ENCODE measurements at regions not wholly inside any gene's neighbourhood (a gene's known extent, or its start where the extent isn't known, plus 50 kb on each side); places are given as distances from the start of the nearest gene placed in this dataset.

- Mint-ChIP-seq H3K4me1 (ENCODE audit: low read depth) (no peaks in the 10 kb centered on the region), H3K4me3 (no peak overlapping the region), H3K36me3 (ENCODE audit: low read depth) (no peaks in the 10 kb centered on the region), H3K27ac (no peak overlapping the region), H3K9me3 (no peaks in the 10 kb centered on the region), H3K27me3 (no peaks in the 10 kb centered on the region)
- no peak for DNase-seq
- no peaks in the 10 kb centered on the region for H3K27me3 ChIP-seq (ENCODE audit: control insufficient read depth in 1 of 2, insufficient read depth in 2 of 2, low read length in 2 of 2)
- H3K9me3 ChIP-seq (ENCODE audit: control insufficient read depth in 1 of 2, insufficient read depth in 1 of 2, low read length in 2 of 2), result peaks cover 0 to 5% of the 10 kb centered on the region in 2 experiments
- intact Hi-C loops (cut with DNase I, micrococcal nuclease), result no loop called here
- no peak for TF ChIP-seq CTCF (IDR thresholded peaks at IDR 0.05)
- H3K36me3 ChIP-seq (ENCODE audit: insufficient read depth, low read length), result no peaks in the 10 kb centered on the region
- H3K4me3 ChIP-seq (ENCODE audit: low read length), result no peak overlapping the region
- H3K27ac ChIP-seq (ENCODE audit: low read depth in 1 of 2, low read length in 2 of 2), result no peak overlapping the region
- CTCF ChIA-PET, result no interaction called here
- no peaks in the 10 kb centered on the region for H3K4me1 ChIP-seq (ENCODE audit: insufficient read depth, low read length)
- no peak for ATAC-seq (ENCODE audit: poor library complexity)
- POLR2A ChIA-PET, result no interaction called here
Observed at GRCh38 chr6:51553246-51554015, 534.0 kb downstream of the PKHD1 start.

GRCh38 chr6:51554029-51554428, 533.4 kb downstream of the PKHD1 start:
- H3K4me1 Mint-ChIP-seq (ENCODE audit: low read depth), result no peaks in the 10 kb centered on the region
- DNase-seq, result no peak
- H3K36me3 ChIP-seq (ENCODE audit: insufficient read depth, low read length), result no peaks in the 10 kb centered on the region
- H3K9me3 ChIP-seq (ENCODE audit: control insufficient read depth in 1 of 2, insufficient read depth in 1 of 2, low read length in 2 of 2), result peaks cover 0 to 5% of the 10 kb centered on the region in 2 experiments
- no peaks in the 10 kb centered on the region for H3K9me3 Mint-ChIP-seq
- no peak overlapping the region for H3K4me3 Mint-ChIP-seq
- H3K27ac ChIP-seq (ENCODE audit: low read depth in 1 of 2, low read length in 2 of 2), result no peak overlapping the region
- POLR2A ChIA-PET, result no interaction called here
- ATAC-seq (ENCODE audit: poor library complexity), result no peak
- no peaks in the 10 kb centered on the region for H3K4me1 ChIP-seq (ENCODE audit: insufficient read depth, low read length)
- TF ChIP-seq CTCF (IDR thresholded peaks at IDR 0.05), result no peak
- H3K27me3 Mint-ChIP-seq, result no peaks in the 10 kb centered on the region
- intact Hi-C loops (cut with DNase I, micrococcal nuclease), result no loop called here
- H3K27ac Mint-ChIP-seq, result no peak overlapping the region
- no peaks in the 10 kb centered on the region for H3K27me3 ChIP-seq (ENCODE audit: control insufficient read depth in 1 of 2, insufficient read depth in 2 of 2, low read length in 2 of 2)
- no peaks in the 10 kb centered on the region for H3K36me3 Mint-ChIP-seq (ENCODE audit: low read depth)
- no peak overlapping the region for H3K4me3 ChIP-seq (ENCODE audit: low read length)
- CTCF ChIA-PET, result no interaction called here

GRCh38 chr6:51559059-51559458, 528.4 kb downstream of the PKHD1 start:
- no peaks in the 10 kb centered on the region for H3K27me3 ChIP-seq (ENCODE audit: control insufficient read depth in 1 of 2, insufficient read depth in 2 of 2, low read length in 2 of 2)
- TF ChIP-seq CTCF (IDR thresholded peaks at IDR 0.05), result no peak
- no peaks in the 10 kb centered on the region for H3K36me3 ChIP-seq (ENCODE audit: insufficient read depth, low read length)
- no peaks in the 10 kb centered on the region for H3K27me3 Mint-ChIP-seq
- no peaks in the 10 kb centered on the region for H3K4me1 Mint-ChIP-seq (ENCODE audit: low read depth)
- H3K9me3 ChIP-seq (ENCODE audit: control insufficient read depth in 1 of 2, insufficient read depth in 1 of 2, low read length in 2 of 2), result no peaks in the 10 kb centered on the region
- H3K9me3 Mint-ChIP-seq, result peaks cover 3% of the 10 kb centered on the region
- no peak for ATAC-seq (ENCODE audit: poor library complexity)
- no peak for DNase-seq
- no peak overlapping the region for H3K4me3 Mint-ChIP-seq
- ChIA-PET POLR2A (no interaction called here), CTCF (no interaction called here)
- no peak overlapping the region for H3K27ac Mint-ChIP-seq
- no peaks in the 10 kb centered on the region for H3K36me3 Mint-ChIP-seq (ENCODE audit: low read depth)
- H3K4me1 ChIP-seq (ENCODE audit: insufficient read depth, low read length), result no peaks in the 10 kb centered on the region
- H3K27ac ChIP-seq (ENCODE audit: low read depth in 1 of 2, low read length in 2 of 2), result no peak overlapping the region
- intact Hi-C loops (cut with DNase I, micrococcal nuclease), result no loop called here
- no peak overlapping the region for H3K4me3 ChIP-seq (ENCODE audit: low read length)

Measured in CD4-positive, alpha-beta T cell (primary cell).